ENCODE measurements at regions not wholly inside any gene's neighbourhood (a gene's known extent, or its start where the extent isn't known, plus 50 kb on each side); places are given as distances from the start of the nearest gene placed in this dataset.
"Not testable (repeated sequence)": the region's sequence is repeated elsewhere in the genome, so short reads cannot be mapped to it uniquely, and the experiment has no call there.

DNA sequence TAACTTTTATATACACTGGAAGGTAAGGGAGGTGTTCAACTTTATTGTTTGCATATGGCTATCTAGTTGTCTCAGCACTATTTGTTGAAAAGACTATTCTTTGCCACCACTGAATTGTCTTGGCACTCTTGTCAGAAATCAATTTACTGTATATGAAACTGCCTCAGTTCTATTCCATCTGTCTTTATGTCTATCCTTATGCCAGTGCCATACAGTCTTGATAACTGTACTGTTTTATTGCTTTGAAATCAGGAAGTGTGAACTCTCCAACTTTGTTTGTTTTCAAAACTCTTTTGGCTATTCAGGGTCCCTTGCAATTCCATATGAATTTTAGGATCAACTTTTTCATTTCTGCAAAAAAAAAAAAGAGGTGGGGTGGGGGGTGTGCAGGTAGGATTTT is 77.2 kb downstream of the PRSS23 start:
- Histone ChIP-seq H2BK120ac (ENCODE audit: low read depth, low read length) (no peak overlapping the region), H3K23ac (ENCODE audit: low read length in 2 of 2) (no peak overlapping the region), H3K4me1 (ENCODE audit: control insufficient read depth, insufficient read depth, low read depth, low read length) (peaks cover 3% of the 10 kb centered on the region), H2BK5ac (ENCODE audit: low read depth, low read length, poor library complexity, severe bottlenecking) (no peak overlapping the region), H3K9me3 (ENCODE audit: control insufficient read depth, low read length) (no peaks in the 10 kb centered on the region), H4K91ac (ENCODE audit: low read length) (no peak overlapping the region), H4K8ac (ENCODE audit: low read length) (no peak overlapping the region), H2BK15ac (ENCODE audit: low read depth, poor library complexity, severe bottlenecking) (no peak overlapping the region), H3K27ac (ENCODE audit: low read length, poor library complexity, severe bottlenecking) (no peak overlapping the region), H3K79me1 (replicated peaks; ENCODE audit: low read length, poor library complexity, severe bottlenecking) (no peaks in the 10 kb centered on the region), H2AFZ (ENCODE audit: low read depth, low read length) (no peak overlapping the region), H3K4ac (ENCODE audit: low read depth in 1 of 2, low read length in 2 of 2) (no peak overlapping the region), H3K4me2 (ENCODE audit: low read length, poor library complexity, severe bottlenecking) (no peak overlapping the region), H3K36me3 (ENCODE audit: control insufficient read depth in 1 of 2, insufficient read depth in 2 of 2, low read depth in 1 of 2, low read length in 2 of 2) (peaks cover 0 to 4% of the 10 kb centered on the region in 2 experiments), H3K14ac (ENCODE audit: low read length in 2 of 2) (no peak overlapping the region), H3K27me3 (ENCODE audit: control insufficient read depth in 1 of 2, insufficient read depth in 1 of 2, low read length in 2 of 2) (no peaks in the 10 kb centered on the region), H3K9ac (ENCODE audit: low read length) (no peak overlapping the region), H2BK12ac (ENCODE audit: low read length in 2 of 2) (no peak overlapping the region), H2AK5ac (ENCODE audit: low read length, severe bottlenecking) (no peak overlapping the region), H3K18ac (ENCODE audit: low read depth in 1 of 2, low read length in 2 of 2) (no peak overlapping the region), H3K4me3 (ENCODE audit: insufficient read depth in 1 of 2, low read depth in 1 of 2, low read length in 2 of 2) (no peak overlapping the region)
- no peak for DNase-seq

DNA sequence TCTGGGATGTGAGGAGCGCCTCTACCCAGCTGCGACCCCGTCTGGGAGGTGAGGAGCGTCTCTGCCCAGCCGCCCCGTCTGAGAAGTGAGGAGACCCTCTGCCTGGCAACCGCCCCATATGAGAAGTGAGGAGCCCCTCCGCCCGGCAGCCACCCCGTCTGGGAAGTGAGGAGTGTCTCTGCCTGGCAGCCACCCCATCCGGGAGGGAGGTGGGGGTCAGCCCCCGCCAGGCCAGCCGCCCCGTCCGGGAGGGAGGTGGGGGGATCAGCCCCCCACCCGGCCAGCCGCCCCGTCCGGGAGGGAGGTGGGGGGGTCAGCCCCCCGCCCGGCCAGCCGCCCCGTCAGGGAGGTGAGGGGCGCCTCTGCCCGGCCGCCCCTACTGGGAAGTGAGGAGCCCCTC is 76.0 kb downstream of the FZD4 start:
- no CpG with 5 or more reads among the region's 26 CpGs for WGBS
- not testable (repeated sequence) for H3K23ac ChIP-seq (ENCODE audit: low read length in 2 of 2)

DNA sequence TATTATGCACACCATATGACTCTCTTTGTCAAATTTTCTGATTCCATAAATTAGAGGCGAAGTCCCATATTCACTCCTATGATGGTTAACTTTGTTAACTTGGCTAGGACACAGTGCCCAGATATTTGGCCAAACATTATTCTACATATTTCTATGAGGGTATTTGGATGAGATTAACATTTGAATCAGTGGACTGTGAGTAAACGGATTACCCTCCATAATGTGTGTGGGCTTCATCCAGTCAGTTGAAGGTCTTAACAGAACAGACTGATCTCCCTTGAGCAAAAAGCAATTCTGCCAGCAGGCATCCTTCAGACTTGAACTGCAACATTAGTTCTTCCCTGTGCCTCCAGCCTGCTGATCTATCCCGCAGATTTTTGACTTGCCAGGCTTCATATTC is 69.9 kb downstream of the FZD4 start:
- no peak overlapping the region for H3K14ac ChIP-seq (ENCODE audit: low read length in 2 of 2)
- no peak overlapping the region for H3K18ac ChIP-seq (ENCODE audit: low read depth in 1 of 2, low read length in 2 of 2)
- no peak overlapping the region for H4K91ac ChIP-seq (ENCODE audit: low read length)
- H3K4me1 ChIP-seq (ENCODE audit: control insufficient read depth, insufficient read depth, low read depth, low read length): peaks cover 3% of the 10 kb centered on the region
- WGBS: 90% methylated on average over 2 of the region's 3 CpGs
- H4K8ac ChIP-seq (ENCODE audit: low read length): no peak overlapping the region
- H2BK120ac ChIP-seq (ENCODE audit: low read depth, low read length): no peak overlapping the region
- H3K4me2 ChIP-seq (ENCODE audit: low read length, poor library complexity, severe bottlenecking): no peak overlapping the region
- no peak overlapping the region for H2BK15ac ChIP-seq (ENCODE audit: low read depth, poor library complexity, severe bottlenecking)
- H3K79me1 ChIP-seq (replicated peaks; ENCODE audit: low read length, poor library complexity, severe bottlenecking): no peaks in the 10 kb centered on the region
- H2AK5ac ChIP-seq (ENCODE audit: low read length, severe bottlenecking): no peak overlapping the region
- H3K27ac ChIP-seq (ENCODE audit: low read length, poor library complexity, severe bottlenecking): no peak overlapping the region
- H3K23ac ChIP-seq (ENCODE audit: low read length in 2 of 2): no peak overlapping the region
- no peak overlapping the region for H3K9ac ChIP-seq (ENCODE audit: low read length)
- no peak overlapping the region for H2BK12ac ChIP-seq (ENCODE audit: low read length in 2 of 2)
- no peak overlapping the region for H3K4me3 ChIP-seq (ENCODE audit: insufficient read depth in 1 of 2, low read depth in 1 of 2, low read length in 2 of 2)
- H3K9me3 ChIP-seq (ENCODE audit: control insufficient read depth, low read length): no peaks in the 10 kb centered on the region
- DNase-seq: no peak
- no peak overlapping the region for H2AFZ ChIP-seq (ENCODE audit: low read depth, low read length)
- no peak overlapping the region for H3K4ac ChIP-seq (ENCODE audit: low read depth in 1 of 2, low read length in 2 of 2)
- H3K36me3 ChIP-seq (ENCODE audit: control insufficient read depth in 1 of 2, insufficient read depth in 2 of 2, low read depth in 1 of 2, low read length in 2 of 2): no peaks in the 10 kb centered on the region
- no peaks in the 10 kb centered on the region for H3K27me3 ChIP-seq (ENCODE audit: control insufficient read depth in 1 of 2, insufficient read depth in 1 of 2, low read length in 2 of 2)
- no peak overlapping the region for H2BK5ac ChIP-seq (ENCODE audit: low read depth, low read length, poor library complexity, severe bottlenecking)

More for the DNA sequence above, 76.0 kb downstream of the FZD4 start:
- H3K4ac ChIP-seq (ENCODE audit: low read depth in 1 of 2, low read length in 2 of 2); H2BK5ac ChIP-seq (ENCODE audit: low read depth, low read length, poor library complexity, severe bottlenecking); H3K9ac ChIP-seq (ENCODE audit: low read length); H3K18ac ChIP-seq (ENCODE audit: low read depth in 1 of 2, low read length in 2 of 2); H3K27ac ChIP-seq (ENCODE audit: low read length, poor library complexity, severe bottlenecking); H3K4me1 ChIP-seq (ENCODE audit: control insufficient read depth, insufficient read depth, low read depth, low read length); H4K91ac ChIP-seq (ENCODE audit: low read length); H3K9me3 ChIP-seq (ENCODE audit: control insufficient read depth, low read length); H3K4me3 ChIP-seq (ENCODE audit: insufficient read depth in 1 of 2, low read depth in 1 of 2, low read length in 2 of 2); H3K4me2 ChIP-seq (ENCODE audit: low read length, poor library complexity, severe bottlenecking); H2BK12ac ChIP-seq (ENCODE audit: low read length in 2 of 2); H2AFZ ChIP-seq (ENCODE audit: low read depth, low read length); H4K8ac ChIP-seq (ENCODE audit: low read length); H3K79me1 ChIP-seq (replicated peaks; ENCODE audit: low read length, poor library complexity, severe bottlenecking); H2AK5ac ChIP-seq (ENCODE audit: low read length, severe bottlenecking); H3K14ac ChIP-seq (ENCODE audit: low read length in 2 of 2); DNase-seq; H3K36me3 ChIP-seq (ENCODE audit: control insufficient read depth in 1 of 2, insufficient read depth in 2 of 2, low read depth in 1 of 2, low read length in 2 of 2); H3K27me3 ChIP-seq (ENCODE audit: control insufficient read depth in 1 of 2, insufficient read depth in 1 of 2, low read length in 2 of 2); H2BK120ac ChIP-seq (ENCODE audit: low read depth, low read length); H2BK15ac ChIP-seq (ENCODE audit: low read depth, poor library complexity, severe bottlenecking): not testable (repeated sequence)

DNA sequence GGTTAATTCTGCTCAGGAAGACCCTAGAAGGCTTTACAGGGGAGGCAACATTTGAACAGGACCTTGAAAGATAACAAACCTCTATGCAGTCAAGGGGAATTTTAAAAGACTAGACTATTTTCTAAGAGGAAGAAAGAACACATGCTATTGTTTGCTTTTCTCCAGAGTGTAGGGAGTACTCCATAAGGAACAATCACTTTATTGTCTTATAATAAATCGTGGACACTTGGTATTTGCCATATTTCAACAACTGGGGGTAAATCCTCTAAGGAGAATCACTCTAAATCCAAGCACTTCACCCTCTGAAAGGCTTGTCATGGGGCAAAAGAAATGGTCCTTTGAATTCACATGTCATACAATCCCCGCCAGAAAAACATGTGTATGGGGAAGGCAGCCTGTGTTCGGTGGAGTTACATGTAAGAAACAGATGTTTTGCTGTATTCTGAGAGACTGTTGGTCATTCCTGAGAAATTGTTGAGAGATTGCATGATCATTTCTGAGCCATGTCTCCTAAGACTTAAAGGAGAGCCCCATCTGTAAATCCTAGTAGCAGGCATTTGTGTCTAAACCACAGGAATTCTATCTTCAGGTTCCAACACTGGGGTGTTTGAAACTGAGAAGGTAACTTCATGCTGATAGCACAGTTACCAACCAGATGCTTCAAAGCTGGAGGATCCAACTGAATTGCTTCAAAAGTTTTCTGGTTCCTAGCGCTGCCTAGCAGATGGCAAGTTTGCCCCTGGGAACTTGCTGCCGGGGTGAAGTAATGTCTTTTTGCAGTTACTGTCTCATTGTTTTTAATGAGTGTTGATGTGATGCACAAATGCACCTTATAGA is 66.8 kb downstream of the FZD4 start:
- H3K9me3 ChIP-seq (ENCODE audit: control insufficient read depth, low read length): no peaks in the 10 kb centered on the region
- WGBS: 84% methylated on average over 5 of the region's 5 CpGs
- H3K23ac ChIP-seq (ENCODE audit: low read length in 2 of 2): no peak overlapping the region
- no peak overlapping the region for H2BK15ac ChIP-seq (ENCODE audit: low read depth, poor library complexity, severe bottlenecking)
- H4K91ac ChIP-seq (ENCODE audit: low read length): no peak overlapping the region
- H3K27ac ChIP-seq (ENCODE audit: low read length, poor library complexity, severe bottlenecking): peak overlapping the region; percentile 66
- H3K27me3 ChIP-seq (ENCODE audit: control insufficient read depth in 1 of 2, insufficient read depth in 1 of 2, low read length in 2 of 2): no peaks in the 10 kb centered on the region
- no peak overlapping the region for H3K18ac ChIP-seq (ENCODE audit: low read depth in 1 of 2, low read length in 2 of 2)
- H3K14ac ChIP-seq (ENCODE audit: low read length in 2 of 2): no peak overlapping the region
- no peak overlapping the region for H2AFZ ChIP-seq (ENCODE audit: low read depth, low read length)
- no peak overlapping the region for H3K4me2 ChIP-seq (ENCODE audit: low read length, poor library complexity, severe bottlenecking)
- peak; percentile 22 for DNase-seq
- H3K4me1 ChIP-seq (ENCODE audit: control insufficient read depth, insufficient read depth, low read depth, low read length): peaks cover 3% of the 10 kb centered on the region
- no peak overlapping the region for H3K9ac ChIP-seq (ENCODE audit: low read length)
- H4K8ac ChIP-seq (ENCODE audit: low read length): no peak overlapping the region
- no peak overlapping the region for H2BK5ac ChIP-seq (ENCODE audit: low read depth, low read length, poor library complexity, severe bottlenecking)
- H2BK12ac ChIP-seq (ENCODE audit: low read length in 2 of 2): no peak overlapping the region
- peak overlapping the region in 1 of 2 experiments; percentile 22 for H3K4me3 ChIP-seq (ENCODE audit: insufficient read depth in 1 of 2, low read depth in 1 of 2, low read length in 2 of 2)
- peak overlapping the region; percentile 14 for H2AK5ac ChIP-seq (ENCODE audit: low read length, severe bottlenecking)
- no peak overlapping the region for H2BK120ac ChIP-seq (ENCODE audit: low read depth, low read length)
- H3K79me1 ChIP-seq (replicated peaks; ENCODE audit: low read length, poor library complexity, severe bottlenecking): peaks cover 3% of the 10 kb centered on the region
- no peak overlapping the region for H3K4ac ChIP-seq (ENCODE audit: low read depth in 1 of 2, low read length in 2 of 2)
- H3K36me3 ChIP-seq (ENCODE audit: control insufficient read depth in 1 of 2, insufficient read depth in 2 of 2, low read depth in 1 of 2, low read length in 2 of 2): no peaks in the 10 kb centered on the region
